ENCODE measurements at regions not wholly inside any gene's neighbourhood (a gene's known extent, or its start where the extent isn't known, plus 50 kb on each side); places are given as distances from the start of the nearest gene placed in this dataset.

GRCh38 chr20:30611239-30611984, 646.1 kb upstream of the DEFB115 start:
- TF ChIP-seq CTCF (IDR thresholded peaks at IDR 0.05) (no peak), POLR2AphosphoS5 (IDR thresholded peaks at IDR 0.05) (no peak), POLR2A (IDR thresholded peaks at IDR 0.05; ENCODE audit: low read depth) (no peak)
